Osteoblast (primary cell): ENCODE measurements at regions not wholly inside any gene's neighbourhood (a gene's known extent, or its start where the extent isn't known, plus 50 kb on each side); places are given as distances from the start of the nearest gene placed in this dataset.

Experiments
- DNase-seq: peaks from one replicate; pipeline ENCODE4 v3.0.0; 2011; ENCODE audit warnings: low spot score, mixed read lengths; ENCODE audit not compliant: insufficient read length; ENCODE audit errors: missing footprints
- H2AFZ ChIP-seq: 2 replicates; pipeline ENCODE4 v1.6.0; 2011; ENCODE audit warnings: mild to moderate bottlenecking, low read length
- H3K27ac ChIP-seq: 2 replicates; pipeline ENCODE4 v1.5.1; 2011; ENCODE audit warnings: mild to moderate bottlenecking, low read depth, low read length, moderate library complexity
- H3K27me3 ChIP-seq: 2 replicates; pipeline ENCODE4 v1.6.0; 2012; ENCODE audit warnings: mild to moderate bottlenecking, control low read depth, inconsistent platforms, low read length, moderate library complexity; ENCODE audit not compliant: insufficient read depth
- H3K36me3 ChIP-seq: 2 replicates; pipeline ENCODE4 v1.5.1; 2011; ENCODE audit warnings: mild to moderate bottlenecking, low read length, control low read depth, moderate library complexity; ENCODE audit not compliant: insufficient read depth
- H3K4me1 ChIP-seq: 2 replicates; pipeline ENCODE4 v1.5.1; 2011; ENCODE audit warnings: mild to moderate bottlenecking, low read length, control low read depth, moderate library complexity; ENCODE audit not compliant: insufficient read depth
- H3K4me2 ChIP-seq: 2 replicates; pipeline ENCODE4 v1.6.0; 2011; ENCODE audit warnings: mild to moderate bottlenecking, low read length; ENCODE audit not compliant: insufficient read depth
- H3K4me3 ChIP-seq: fragments of 200-600 bp; sonication (generic); 3 replicates; pipeline ENCODE4 v1.5.1; 2012; ENCODE audit warnings: mild to moderate bottlenecking, low read length, inconsistent platforms; ENCODE audit not compliant: insufficient read depth
- H3K79me2 ChIP-seq: 2 replicates; pipeline ENCODE4 v1.6.0; 2012; ENCODE audit warnings: mild to moderate bottlenecking, low read length, control low read depth, inconsistent platforms; ENCODE audit not compliant: insufficient read depth
- H3K9me3 ChIP-seq: 2 replicates; pipeline ENCODE4 v1.5.1; 2011; ENCODE audit warnings: low read depth, low read length, control low read depth
- H4K20me1 ChIP-seq: 2 replicates; pipeline ENCODE4 v1.6.0; 2012; ENCODE audit warnings: mild to moderate bottlenecking, low read length, control low read depth; ENCODE audit not compliant: insufficient read depth
- CTCF ChIP-seq: IDR thresholded peaks from 2 replicates; pipeline ENCODE4 v1.5.1; 2011; ENCODE audit warnings: mild to moderate bottlenecking, low read depth, low read length, moderate library complexity; ENCODE audit errors: extremely low read depth

- no peak overlapping the region for H2AFZ ChIP-seq
- H3K27me3 ChIP-seq, result no peaks in the 10 kb centered on the region
- no peaks in the 10 kb centered on the region for H3K79me2 ChIP-seq
- no peak overlapping the region for H3K4me2 ChIP-seq
- no peak for TF ChIP-seq CTCF
- no peaks in the 10 kb centered on the region for H3K9me3 ChIP-seq
- no peak overlapping the region for H3K4me3 ChIP-seq
- no peaks in the 10 kb centered on the region for H3K36me3 ChIP-seq
- no peaks in the 10 kb centered on the region for H4K20me1 ChIP-seq
- no peaks in the 10 kb centered on the region for H3K4me1 ChIP-seq
- no peak for DNase-seq
- H3K27ac ChIP-seq, result no peak overlapping the region
Measured at GRCh38 chr2:5986801-5987787, 294.9 kb downstream of the SOX11 start.

- no peak overlapping the region for H3K4me3 ChIP-seq
- no peaks in the 10 kb centered on the region for H3K4me1 ChIP-seq
- H3K27ac ChIP-seq, result no peak overlapping the region
- no peaks in the 10 kb centered on the region for H3K27me3 ChIP-seq
- H3K9me3 ChIP-seq, result no peaks in the 10 kb centered on the region
- no peak overlapping the region for H2AFZ ChIP-seq
- no peak for TF ChIP-seq CTCF
- no peaks in the 10 kb centered on the region for H3K36me3 ChIP-seq
- H3K79me2 ChIP-seq, result no peaks in the 10 kb centered on the region
- no peak overlapping the region for H3K4me2 ChIP-seq
- DNase-seq, result no peak
- no peaks in the 10 kb centered on the region for H4K20me1 ChIP-seq
Measured at GRCh38 chr2:5988120-5988519, 295.9 kb downstream of the SOX11 start.

- no peaks in the 10 kb centered on the region for H3K36me3 ChIP-seq
- DNase-seq, result no peak
- no peak overlapping the region for H2AFZ ChIP-seq
- H3K27me3 ChIP-seq, result no peaks in the 10 kb centered on the region
- no peak for TF ChIP-seq CTCF
- H3K27ac ChIP-seq, result no peak overlapping the region
- H4K20me1 ChIP-seq, result no peaks in the 10 kb centered on the region
- no peaks in the 10 kb centered on the region for H3K79me2 ChIP-seq
- H3K4me1 ChIP-seq, result no peaks in the 10 kb centered on the region
- no peaks in the 10 kb centered on the region for H3K9me3 ChIP-seq
- no peak overlapping the region for H3K4me2 ChIP-seq
- no peak overlapping the region for H3K4me3 ChIP-seq
Measured at GRCh38 chr2:5990086-5990485, 297.9 kb downstream of the SOX11 start.

- no peak for TF ChIP-seq CTCF
- Histone ChIP-seq H3K27ac (no peak overlapping the region), H3K4me3 (no peak overlapping the region), H3K79me2 (no peaks in the 10 kb centered on the region), H2AFZ (no peak overlapping the region), H4K20me1 (no peaks in the 10 kb centered on the region), H3K4me2 (no peak overlapping the region), H3K36me3 (no peaks in the 10 kb centered on the region), H3K9me3 (no peaks in the 10 kb centered on the region), H3K4me1 (no peaks in the 10 kb centered on the region), H3K27me3 (no peaks in the 10 kb centered on the region)
- DNase-seq, result no peak
Measured at GRCh38 chr2:5991305-5991968, 299.3 kb downstream of the SOX11 start.
